ENCODE measurements at regions not wholly inside any gene's neighbourhood (a gene's known extent, or its start where the extent isn't known, plus 50 kb on each side); places are given as distances from the start of the nearest gene placed in this dataset.

GRCh38 chr4:85177092-85177491 is 210.6 kb upstream of the WDFY3 start:
- no peak for FAIRE-seq
- Mint-ChIP-seq H3K36me3 (ENCODE audit: low read depth, unreplicated experiment) (no peaks in the 10 kb centered on the region), H3K27me3 (ENCODE audit: low read depth, unreplicated experiment) (no peaks in the 10 kb centered on the region)

GRCh38 chr4:85177679-85178078 is 211.2 kb upstream of the WDFY3 start:
- Histone ChIP-seq H3K27me3 (ENCODE audit: insufficient read depth, low read length) (no peaks in the 10 kb centered on the region), H3K4me2 (ENCODE audit: low read length) (no peak overlapping the region), H4K20me1 (ENCODE audit: insufficient read depth, low read length) (no peaks in the 10 kb centered on the region), H3K79me2 (ENCODE audit: insufficient read depth, low read length) (no peaks in the 10 kb centered on the region), H3K9me3 (ENCODE audit: insufficient read depth, low read depth, low read length) (no peaks in the 10 kb centered on the region), H3K27ac (ENCODE audit: low read depth, low read length) (no peak overlapping the region), H3K4me3 (ENCODE audit: insufficient read depth, low read depth, low read length) (no peak overlapping the region), H3K4me1 (ENCODE audit: insufficient read depth, low read length) (no peaks in the 10 kb centered on the region), H3K9ac (ENCODE audit: low read length) (no peak overlapping the region), H3K36me3 (ENCODE audit: insufficient read depth, low read length) (no peaks in the 10 kb centered on the region), H2AFZ (ENCODE audit: low read depth, low read length) (no peak overlapping the region)
- Mint-ChIP-seq H3K36me3 (ENCODE audit: low read depth, unreplicated experiment) (no peaks in the 10 kb centered on the region), H3K27ac (ENCODE audit: unreplicated experiment) (no peak overlapping the region), H3K4me3 (ENCODE audit: unreplicated experiment) (no peak overlapping the region), H3K9me3 (ENCODE audit: unreplicated experiment) (no peaks in the 10 kb centered on the region), H3K4me1 (ENCODE audit: low read depth, unreplicated experiment) (no peaks in the 10 kb centered on the region), H3K27me3 (ENCODE audit: low read depth, unreplicated experiment) (no peaks in the 10 kb centered on the region)
- TF ChIP-seq EZH2 (IDR thresholded peaks at IDR 0.05; ENCODE audit: insufficient read depth, low read length), result no peak
- TF ChIP-seq, protein P1, sequence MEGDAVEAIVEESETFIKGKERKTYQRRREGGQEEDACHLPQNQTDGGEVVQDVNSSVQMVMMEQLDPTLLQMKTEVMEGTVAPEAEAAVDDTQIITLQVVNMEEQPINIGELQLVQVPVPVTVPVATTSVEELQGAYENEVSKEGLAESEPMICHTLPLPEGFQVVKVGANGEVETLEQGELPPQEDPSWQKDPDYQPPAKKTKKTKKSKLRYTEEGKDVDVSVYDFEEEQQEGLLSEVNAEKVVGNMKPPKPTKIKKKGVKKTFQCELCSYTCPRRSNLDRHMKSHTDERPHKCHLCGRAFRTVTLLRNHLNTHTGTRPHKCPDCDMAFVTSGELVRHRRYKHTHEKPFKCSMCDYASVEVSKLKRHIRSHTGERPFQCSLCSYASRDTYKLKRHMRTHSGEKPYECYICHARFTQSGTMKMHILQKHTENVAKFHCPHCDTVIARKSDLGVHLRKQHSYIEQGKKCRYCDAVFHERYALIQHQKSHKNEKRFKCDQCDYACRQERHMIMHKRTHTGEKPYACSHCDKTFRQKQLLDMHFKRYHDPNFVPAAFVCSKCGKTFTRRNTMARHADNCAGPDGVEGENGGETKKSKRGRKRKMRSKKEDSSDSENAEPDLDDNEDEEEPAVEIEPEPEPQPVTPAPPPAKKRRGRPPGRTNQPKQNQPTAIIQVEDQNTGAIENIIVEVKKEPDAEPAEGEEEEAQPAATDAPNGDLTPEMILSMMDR (IDR thresholded peaks at IDR 0.05; ENCODE audit: insufficient read depth, low read depth, low read length), result no peak
- FAIRE-seq, result no peak
- no peak for DNase-seq (ENCODE audit: low read depth)

More at GRCh38 chr4:85177092-85177491, 210.6 kb upstream of the WDFY3 start:
- no peak for TF ChIP-seq EZH2 (IDR thresholded peaks at IDR 0.05; ENCODE audit: insufficient read depth, low read length)
- TF ChIP-seq, protein P1 (IDR thresholded peaks at IDR 0.05; ENCODE audit: insufficient read depth, low read depth, low read length), result no peak
- H3K4me1 ChIP-seq (ENCODE audit: insufficient read depth, low read length), result no peaks in the 10 kb centered on the region
- no peaks in the 10 kb centered on the region for H3K36me3 ChIP-seq (ENCODE audit: insufficient read depth, low read length)
- no peaks in the 10 kb centered on the region for H3K4me1 Mint-ChIP-seq (ENCODE audit: low read depth, unreplicated experiment)
- no peak overlapping the region for H3K27ac ChIP-seq (ENCODE audit: low read depth, low read length)
- H3K27ac Mint-ChIP-seq (ENCODE audit: unreplicated experiment), result no peak overlapping the region
- H3K79me2 ChIP-seq (ENCODE audit: insufficient read depth, low read length), result no peaks in the 10 kb centered on the region
- no peak overlapping the region for H3K4me2 ChIP-seq (ENCODE audit: low read length)
- no peak overlapping the region for H3K9ac ChIP-seq (ENCODE audit: low read length)
- H3K27me3 ChIP-seq (ENCODE audit: insufficient read depth, low read length), result no peaks in the 10 kb centered on the region
- no peak for DNase-seq (ENCODE audit: low read depth)
- H2AFZ ChIP-seq (ENCODE audit: low read depth, low read length), result no peak overlapping the region
- H3K9me3 Mint-ChIP-seq (ENCODE audit: unreplicated experiment), result no peaks in the 10 kb centered on the region
- no peak overlapping the region for H3K4me3 Mint-ChIP-seq (ENCODE audit: unreplicated experiment)
- no peaks in the 10 kb centered on the region for H3K9me3 ChIP-seq (ENCODE audit: insufficient read depth, low read depth, low read length)
- no peak overlapping the region for H3K4me3 ChIP-seq (ENCODE audit: insufficient read depth, low read depth, low read length)
- H4K20me1 ChIP-seq (ENCODE audit: insufficient read depth, low read length), result no peaks in the 10 kb centered on the region

DNA sequence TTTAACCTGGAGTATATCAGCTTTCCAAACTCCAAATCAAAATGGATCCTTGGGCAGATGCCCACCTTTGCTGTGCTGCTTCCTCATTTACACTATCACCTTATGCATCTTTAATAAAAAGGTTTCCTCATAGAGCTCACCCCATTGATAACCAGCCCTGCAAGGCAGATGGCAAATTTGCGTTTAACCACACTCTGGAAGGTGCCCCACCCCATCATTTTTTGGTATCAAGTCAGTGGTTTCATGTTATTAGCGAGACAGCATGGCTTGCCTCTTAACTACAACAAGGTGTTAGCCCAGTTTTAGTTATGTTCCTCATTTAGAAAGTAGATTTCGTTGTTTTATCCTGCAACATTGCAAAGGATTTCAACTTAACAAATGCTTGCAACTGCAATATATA is 214.0 kb upstream of the WDFY3 start:
- Histone ChIP-seq H3K27ac (ENCODE audit: low read depth, low read length) (no peak overlapping the region), H3K4me3 (ENCODE audit: insufficient read depth, low read depth, low read length) (no peak overlapping the region), H4K20me1 (ENCODE audit: insufficient read depth, low read length) (no peaks in the 10 kb centered on the region), H3K4me2 (ENCODE audit: low read length) (no peak overlapping the region), H3K79me2 (ENCODE audit: insufficient read depth, low read length) (no peaks in the 10 kb centered on the region), H3K9ac (ENCODE audit: low read length) (no peak overlapping the region), H3K9me3 (ENCODE audit: insufficient read depth, low read depth, low read length) (no peaks in the 10 kb centered on the region), H3K4me1 (ENCODE audit: insufficient read depth, low read length) (no peaks in the 10 kb centered on the region), H3K27me3 (ENCODE audit: insufficient read depth, low read length) (no peaks in the 10 kb centered on the region), H2AFZ (ENCODE audit: low read depth, low read length) (no peak overlapping the region), H3K36me3 (ENCODE audit: insufficient read depth, low read length) (no peaks in the 10 kb centered on the region)
- no peaks in the 10 kb centered on the region for H3K4me1 Mint-ChIP-seq (ENCODE audit: low read depth, unreplicated experiment)
- H3K36me3 Mint-ChIP-seq (ENCODE audit: low read depth, unreplicated experiment), result no peaks in the 10 kb centered on the region
- DNase-seq (ENCODE audit: low read depth) (no peak), FAIRE-seq (no peak)
- no peaks in the 10 kb centered on the region for H3K27me3 Mint-ChIP-seq (ENCODE audit: low read depth, unreplicated experiment)
- no peak overlapping the region for H3K27ac Mint-ChIP-seq (ENCODE audit: unreplicated experiment)
- H3K4me3 Mint-ChIP-seq (ENCODE audit: unreplicated experiment), result no peak overlapping the region
- H3K9me3 Mint-ChIP-seq (ENCODE audit: unreplicated experiment), result no peaks in the 10 kb centered on the region
- TF ChIP-seq, protein P1 (IDR thresholded peaks at IDR 0.05; ENCODE audit: insufficient read depth, low read depth, low read length), result no peak
- no peak for TF ChIP-seq EZH2 (IDR thresholded peaks at IDR 0.05; ENCODE audit: insufficient read depth, low read length)
